IPS-NIHi11 (cell line): ENCODE measurements at regions not wholly inside any gene's neighbourhood (a gene's known extent, or its start where the extent isn't known, plus 50 kb on each side); places are given as distances from the start of the nearest gene placed in this dataset.
"Not testable (repeated sequence)": the region's sequence is repeated elsewhere in the genome, so short reads cannot be mapped to it uniquely, and the experiment has no call there.

Source experiments
- DNase-seq: peaks from one replicate; pipeline ENCODE4 v3.0.0; 2012; ENCODE audit warnings: mixed read lengths, low spot score

- DNase-seq = no peak
These were observed 131.3 kb downstream of the LPIN1 start for GRCh38 chr2:11877764-11878163.

DNA sequence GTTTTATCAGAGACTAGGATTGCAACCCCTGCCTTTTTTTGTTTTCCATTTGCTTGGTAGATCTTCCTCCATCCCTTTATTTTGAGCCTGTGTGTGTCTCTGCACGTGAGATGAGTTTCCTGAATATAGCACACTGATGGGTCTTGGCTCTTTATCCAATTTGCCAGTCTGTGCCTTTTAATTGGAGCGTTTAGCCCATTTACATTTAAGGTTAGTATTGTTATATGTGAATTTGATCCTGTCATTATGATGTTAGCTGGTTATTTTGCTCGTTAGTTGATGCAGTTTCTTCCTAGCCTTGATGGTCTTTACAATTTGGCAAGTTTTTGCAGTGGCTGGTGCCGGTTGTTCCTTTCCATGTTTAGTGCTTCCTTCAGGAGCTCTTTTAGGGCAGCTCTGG lies 138.8 kb downstream of the LPIN1 start:
- not testable (repeated sequence) for DNase-seq

GRCh38 chr2:11886899-11887298 lies 140.5 kb downstream of the LPIN1 start:
- not testable (repeated sequence) for DNase-seq

- no peak for DNase-seq
These were observed 142.8 kb downstream of the LPIN1 start for GRCh38 chr2:11889101-11889850.

DNA sequence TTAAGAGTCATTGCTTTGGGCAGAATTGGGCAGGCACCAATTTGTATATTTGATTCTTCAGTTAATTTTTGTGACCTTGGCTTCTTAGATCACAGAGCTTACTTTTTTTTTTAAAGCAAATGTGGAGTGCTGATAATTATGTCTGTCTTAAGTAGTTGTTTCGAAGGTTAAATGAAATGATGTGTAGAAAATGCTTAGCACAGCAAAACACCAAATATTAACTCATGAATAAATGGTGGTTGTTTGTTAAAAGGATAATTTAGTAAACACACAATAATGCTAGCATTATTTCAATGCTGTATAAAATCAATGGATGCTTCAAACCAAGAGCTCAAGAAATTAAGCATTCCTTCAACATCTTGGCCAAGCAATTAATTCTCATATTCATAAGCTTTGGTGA lies 143.4 kb downstream of the LPIN1 start:
- no peak for DNase-seq

- no peak for DNase-seq
These were observed 144.6 kb downstream of the LPIN1 start for GRCh38 chr2:11891028-11891427.

DNA sequence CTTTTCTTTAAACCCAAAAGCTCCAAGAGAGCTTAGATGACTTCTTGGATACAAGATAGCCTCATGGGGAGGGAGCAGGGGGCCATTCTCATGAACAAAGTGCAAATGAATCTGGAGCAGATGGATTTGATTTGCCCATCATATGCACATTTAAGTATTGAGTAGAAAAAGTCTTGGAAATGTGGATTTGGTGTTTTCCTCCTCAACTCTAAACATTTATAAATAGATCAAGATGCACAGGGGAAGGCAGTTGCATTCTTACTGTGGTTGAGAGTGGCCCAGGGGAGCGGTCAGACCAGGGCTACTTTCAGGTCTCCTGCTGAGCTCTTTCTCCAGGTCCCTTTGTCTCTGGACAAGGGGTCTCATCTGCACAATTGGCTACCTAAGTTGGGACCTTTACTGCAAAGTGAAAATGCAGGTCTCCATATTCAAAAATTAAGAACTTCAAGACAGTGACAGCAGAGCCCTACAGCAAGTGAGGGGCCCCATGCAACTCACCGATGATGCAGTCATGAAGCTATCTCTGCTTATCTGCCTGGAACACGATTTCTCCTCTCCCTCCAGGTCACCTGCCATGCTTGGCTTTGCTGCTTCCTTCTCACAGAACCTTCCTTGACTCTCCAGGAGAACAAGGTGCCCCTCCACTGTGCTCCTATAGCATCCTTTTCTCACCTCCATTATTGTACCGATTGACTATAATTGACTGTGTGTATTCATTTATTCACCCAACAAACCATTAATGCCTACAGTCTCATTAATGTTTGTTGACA lies 145.4 kb downstream of the LPIN1 start:
- no peak for DNase-seq

DNA sequence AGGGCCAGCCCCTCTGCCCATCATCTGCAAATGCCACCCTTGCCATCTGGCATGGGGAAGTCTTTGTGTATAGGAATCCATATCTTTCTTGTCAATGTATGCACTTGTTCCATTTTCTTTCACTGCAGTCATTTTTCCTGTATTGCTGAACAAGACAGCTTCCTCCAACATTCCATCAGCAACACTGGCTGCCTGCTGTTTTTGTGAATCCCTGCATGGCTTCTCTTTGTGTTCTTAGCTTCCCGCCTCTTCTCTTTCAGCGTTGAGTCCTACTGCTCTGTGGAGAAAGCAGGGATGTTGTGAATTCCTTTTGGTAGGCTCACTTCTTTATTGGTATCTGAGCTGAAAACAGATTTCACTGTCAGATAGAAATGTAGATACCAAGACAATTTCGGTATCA lies 150.0 kb downstream of the LPIN1 start:
- peak; percentile 57 for DNase-seq

DNA sequence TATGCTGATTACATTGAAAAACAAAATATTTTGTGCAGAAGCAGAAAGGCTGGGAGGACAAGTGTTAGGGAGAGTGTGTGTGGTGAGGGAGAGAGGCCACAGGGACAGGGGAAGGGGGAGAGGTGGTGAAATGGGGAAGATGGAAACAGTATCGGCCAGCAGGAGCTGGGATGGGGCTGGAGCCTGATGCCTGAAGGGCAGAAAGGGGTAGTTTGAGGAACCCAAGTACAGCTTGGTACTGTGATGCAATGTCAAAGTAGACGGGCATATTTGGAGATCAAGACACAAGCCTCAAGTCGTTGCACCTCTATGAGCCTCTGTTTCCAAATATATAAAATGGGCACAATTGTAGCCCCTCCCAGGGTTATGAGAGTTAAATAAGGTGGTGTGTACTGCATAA lies 152.1 kb downstream of the LPIN1 start:
- DNase-seq = no peak

- DNase-seq = no peak
These were observed 152.9 kb downstream of the LPIN1 start for GRCh38 chr2:11899264-11899818.

- not testable (repeated sequence) for DNase-seq
These were observed 154.5 kb downstream of the LPIN1 start for GRCh38 chr2:11900891-11901290.

- peak; percentile 48 for DNase-seq
These were observed 155.1 kb downstream of the LPIN1 start for GRCh38 chr2:11901351-11902069.

DNA sequence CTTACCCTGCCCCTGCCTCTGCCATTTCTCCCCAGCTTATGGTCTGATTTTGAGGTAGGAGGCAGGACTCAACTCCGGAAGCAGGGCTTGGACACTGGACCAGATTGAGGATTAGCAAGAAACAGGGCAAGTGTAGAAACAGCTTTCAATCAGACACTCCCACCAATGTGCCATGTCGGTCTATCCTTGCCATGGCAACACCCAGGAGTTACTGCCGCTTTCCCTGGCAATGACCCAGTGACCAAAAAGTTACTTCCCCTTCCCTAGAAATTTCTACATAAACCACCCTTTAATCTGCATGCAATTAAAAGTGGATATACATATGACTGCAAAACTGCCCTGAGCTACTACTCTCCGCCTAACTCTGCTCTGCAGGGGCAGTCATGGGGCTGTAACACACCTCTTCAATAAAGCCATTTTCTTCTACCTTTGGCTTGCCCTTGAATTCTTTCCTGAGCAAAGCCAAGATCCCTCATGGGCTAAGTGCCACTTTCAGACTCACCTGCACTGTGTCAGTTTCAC lies 156.7 kb downstream of the LPIN1 start:
- DNase-seq = no peak

DNA sequence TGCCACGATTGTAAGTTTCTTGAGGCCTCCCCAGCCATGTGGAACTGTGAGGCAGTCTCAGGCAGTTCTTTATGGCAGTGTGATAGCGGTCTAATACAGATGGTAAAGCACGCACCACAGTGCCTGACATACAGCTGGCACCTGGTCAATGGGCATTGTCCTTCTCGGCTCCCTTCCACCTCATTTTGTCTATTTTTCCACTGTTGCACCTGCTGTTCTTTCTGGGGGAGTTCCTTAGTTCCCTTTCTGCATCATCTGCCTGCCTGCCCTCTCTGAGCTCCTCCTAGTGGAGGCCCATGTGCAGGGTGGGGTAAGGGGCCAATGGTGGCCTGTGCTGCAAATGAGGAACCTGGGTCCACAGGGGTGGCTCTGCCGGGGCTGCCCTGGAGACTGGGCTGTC lies 157.6 kb downstream of the LPIN1 start:
- DNase-seq = no peak

GRCh38 chr2:11904941-11905340 lies 158.5 kb downstream of the LPIN1 start:
- DNase-seq = no peak

DNA sequence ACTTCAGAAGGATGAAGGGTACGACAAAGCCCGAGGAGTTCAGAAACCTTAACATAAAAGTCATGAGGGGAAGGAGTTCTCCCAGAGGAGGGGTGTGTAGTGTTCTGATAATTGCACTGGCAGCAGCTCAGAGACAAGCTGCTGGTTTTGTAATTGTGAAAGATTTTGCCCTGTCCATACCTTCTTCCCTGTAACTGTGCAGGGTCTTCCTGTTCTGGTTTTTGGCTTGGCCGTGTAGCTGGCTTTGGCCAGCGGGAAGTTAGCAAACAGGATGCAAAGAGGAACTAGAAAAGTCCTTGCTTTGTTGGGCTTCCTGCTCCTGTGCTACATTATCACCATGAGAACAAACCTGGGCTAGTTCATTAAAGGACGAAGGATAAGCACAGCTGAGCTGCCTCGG lies 160.8 kb downstream of the LPIN1 start:
- no peak for DNase-seq

- no peak for DNase-seq
These were observed 164.5 kb downstream of the LPIN1 start for GRCh38 chr2:11910971-11911370.

GRCh38 chr2:11912980-11913379 lies 166.5 kb downstream of the LPIN1 start:
- DNase-seq = no peak

- DNase-seq = no peak
These were observed 168.0 kb downstream of the LPIN1 start for GRCh38 chr2:11914455-11914854.

DNA sequence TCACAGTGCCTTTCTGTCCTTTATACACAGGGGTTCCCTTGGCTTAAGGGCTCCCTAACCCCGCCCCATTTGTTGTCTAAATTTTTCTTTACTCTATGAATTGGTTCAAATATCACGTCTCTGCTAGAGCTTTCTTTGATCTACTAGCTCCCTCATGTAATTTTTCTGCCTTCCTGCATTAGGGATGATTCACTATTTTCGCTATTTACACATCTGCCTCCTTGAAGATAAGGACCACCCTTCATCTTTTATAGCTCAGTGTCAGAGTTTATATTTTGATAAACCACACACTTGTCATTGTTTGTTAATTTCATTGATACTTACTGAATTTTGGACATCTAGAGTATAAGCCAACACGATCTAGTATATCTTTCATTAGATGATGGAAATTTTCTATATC lies 169.2 kb downstream of the LPIN1 start:
- DNase-seq = no peak

DNA sequence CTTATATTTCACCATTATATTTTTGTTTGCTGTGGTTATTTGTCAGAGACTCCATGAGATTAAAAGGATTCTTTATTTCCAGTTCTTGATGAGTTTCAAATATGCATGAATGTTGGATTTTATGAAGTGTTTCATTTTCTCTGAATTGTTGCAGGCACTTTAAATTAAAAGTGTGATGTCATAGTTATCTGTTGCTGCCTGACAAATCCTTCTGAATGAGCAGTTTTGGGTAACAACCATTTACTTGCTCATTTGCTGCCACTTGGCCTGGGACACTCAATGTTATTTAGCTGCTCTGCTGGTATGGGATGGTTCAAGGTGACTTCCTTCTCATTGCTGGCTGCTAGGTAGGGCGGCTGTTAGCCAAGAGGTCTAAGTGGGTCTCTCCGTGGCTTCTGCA lies 173.5 kb downstream of the LPIN1 start:
- DNase-seq = no peak

DNA sequence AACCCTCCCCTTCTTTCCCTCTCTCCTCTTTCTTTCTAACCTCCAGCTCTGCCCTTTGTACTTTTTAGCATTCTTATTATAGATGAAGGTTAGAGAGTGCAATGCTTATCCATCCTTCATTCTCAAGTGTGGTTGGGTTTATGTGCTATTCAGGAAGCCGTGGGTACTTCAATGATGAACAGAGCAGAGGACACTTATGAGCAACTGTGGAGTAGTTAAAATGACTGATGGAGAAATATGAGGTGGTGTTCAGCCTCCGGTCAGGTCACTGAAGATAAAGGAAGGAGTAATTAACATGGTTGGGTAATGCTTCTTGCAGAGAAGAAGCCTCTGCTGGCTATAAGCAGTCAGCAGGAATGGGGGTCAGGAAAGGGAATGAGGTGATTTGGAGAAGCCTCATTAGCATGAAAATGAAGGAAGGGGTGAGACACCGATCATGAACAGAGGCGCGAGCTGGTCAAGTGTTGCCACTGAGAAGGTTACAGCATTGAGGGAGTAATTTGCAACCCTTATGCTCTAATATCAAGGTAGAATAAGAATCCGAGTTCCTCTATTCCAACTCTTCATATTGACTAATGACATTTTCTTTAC lies 174.7 kb downstream of the LPIN1 start:
- peak; percentile 58 for DNase-seq
